H1 (cell line): ENCODE measurements at regions not wholly inside any gene's neighbourhood (a gene's known extent, or its start where the extent isn't known, plus 50 kb on each side); places are given as distances from the start of the nearest gene placed in this dataset.

Source experiments
- CTCF ChIA-PET: fragments of 300-600 bp; sonication (Branson Sonifier 250); formaldehyde crosslinking; loops from one replicate; lab custom pipeline; 2021; ENCODE audit not compliant: partially characterized antibody; lab: Charles Lee
- POLR2A ChIA-PET: fragments of 300-600 bp; sonication (Branson Sonifier 250); formaldehyde crosslinking; loops from one replicate; lab custom pipeline; 2021; ENCODE audit warnings: inconsistent platforms; ENCODE audit not compliant: partially characterized antibody; lab: Charles Lee
- DNase-seq, 2 experiments: peaks; one replicate each; pipeline versions ENCODE4 v3.0.0 to v3.0.0-alpha.2; 2010 to 2022; ENCODE audit warnings: low spot score in 2 of 2, low read depth in 1 of 2, mixed read lengths in 1 of 2
- FAIRE-seq: peaks from 2 replicates; lab custom pipeline; 2011; peaks lifted over from hg19 to GRCh38; lab: Jason Lieb, UNC
- H2AFZ ChIP-seq: 2 replicates; pipeline ENCODE4 v1.8.1; 2012; ENCODE audit warnings: low read length, inconsistent platforms
- H2AK5ac ChIP-seq: 2 replicates; pipeline ENCODE4 v1.6.1; 2013; ENCODE audit warnings: low read depth, low read length
- H2BK120ac ChIP-seq: replicated peaks from 2 replicates; pipeline ENCODE3; 2013; ENCODE audit warnings: low read depth, low read length, inconsistent platforms
- H2BK12ac ChIP-seq: 2 replicates; pipeline ENCODE4 v1.6.1; 2013; ENCODE audit warnings: low read depth, low read length
- H2BK15ac ChIP-seq: 2 replicates; pipeline ENCODE4 v1.6.1; 2013; ENCODE audit warnings: low read length
- H2BK20ac ChIP-seq: 2 replicates; pipeline ENCODE4 v1.6.1; 2013; ENCODE audit warnings: low read length
- H2BK5ac ChIP-seq: 2 replicates; pipeline ENCODE4 v1.6.1; 2013; ENCODE audit warnings: low read depth, low read length
- H3K14ac ChIP-seq: 2 replicates; pipeline ENCODE4 v1.6.1; 2013; ENCODE audit warnings: inconsistent platforms; ENCODE audit not compliant: insufficient read length
- H3K18ac ChIP-seq: 2 replicates; pipeline ENCODE4 v1.6.1; 2013; ENCODE audit warnings: low read length; ENCODE audit errors: extremely low read depth
- H3K23ac ChIP-seq: 2 replicates; pipeline ENCODE4 v1.6.1; 2013; ENCODE audit warnings: inconsistent platforms; ENCODE audit not compliant: insufficient read length
- H3K23me2 ChIP-seq: 2 replicates; pipeline ENCODE4 v1.6.1; 2013; ENCODE audit warnings: low read depth, low read length
- H3K27ac ChIP-seq: 2 replicates; pipeline ENCODE4 v1.6.1; 2011; ENCODE audit warnings: low read depth, low read length, inconsistent platforms
- H3K27me3 ChIP-seq, 4 experiments: replicated peaks in 1 of 4; 1 replicate in 1 of 4; 2 replicates in 3 of 4; pipeline versions ENCODE4 v1.6.1 to v1.8.1; 2011 to 2013; ENCODE audit warnings: low read length in 3 of 4, mild to moderate bottlenecking in 3 of 4, inconsistent platforms in 2 of 4, mixed read lengths in 2 of 4, moderate library complexity in 1 of 4; ENCODE audit not compliant: control insufficient read depth in 3 of 4, insufficient read depth in 3 of 4; ENCODE audit errors: extremely low read depth in 1 of 4
- H3K36me3 ChIP-seq, 4 experiments: 2 replicates each; pipeline versions ENCODE4 v1.6.1 to v1.8.1; 2011 to 2013; ENCODE audit warnings: mild to moderate bottlenecking in 4 of 4, low read length in 3 of 4, moderate library complexity in 2 of 4, control low read depth in 1 of 4, inconsistent platforms in 1 of 4; ENCODE audit not compliant: insufficient read depth in 4 of 4, control insufficient read depth in 2 of 4
- H3K4ac ChIP-seq: replicated peaks from 2 replicates; pipeline ENCODE3; 2013; ENCODE audit warnings: low read length, low read depth, mixed read lengths, inconsistent platforms; ENCODE audit not compliant: insufficient read length
- H3K4me1 ChIP-seq, 4 experiments: replicated peaks in 1 of 4; 1 replicate in 1 of 4; 2 replicates in 3 of 4; pipeline versions ENCODE4 v1.6.1 to v1.8.1; 2011 to 2013; ENCODE audit warnings: low read length in 3 of 4, inconsistent platforms in 2 of 4, mixed read lengths in 1 of 4; ENCODE audit not compliant: insufficient read depth in 4 of 4, control insufficient read depth in 3 of 4
- H3K4me2 ChIP-seq, 2 experiments: 2 replicates each; pipeline versions ENCODE4 v1.6.1 to v1.8.1; 2011 to 2013; ENCODE audit warnings: low read depth in 2 of 2, low read length in 2 of 2, control low read depth in 1 of 2, inconsistent platforms in 1 of 2, mild to moderate bottlenecking in 1 of 2; ENCODE audit not compliant: insufficient read depth in 1 of 2
- H3K4me3 ChIP-seq, 4 experiments: fragments of 200-600, 300-600 bp in 1 of 4; sonication (generic), shearing (Covaris generic), sonication (Bioruptor Twin) in 1 of 4; 2 replicates each; pipeline versions ENCODE4 v1.5.1 to v1.8.1; 2011 to 2016; ENCODE audit warnings: low read length in 4 of 4, low read depth in 3 of 4, control low read depth in 2 of 4, inconsistent platforms in 2 of 4, mild to moderate bottlenecking in 2 of 4, mixed read lengths in 1 of 4, moderate library complexity in 1 of 4; ENCODE audit not compliant: insufficient read depth in 2 of 4; ENCODE audit errors: extremely low read depth in 1 of 4
- H3K56ac ChIP-seq: replicated peaks from 2 replicates; pipeline ENCODE3; 2013; ENCODE audit warnings: low read depth, mild to moderate bottlenecking, mixed read lengths, low read length, inconsistent platforms; ENCODE audit not compliant: insufficient read length
- H3K79me1 ChIP-seq: 2 replicates; pipeline ENCODE4 v1.6.1; 2013; ENCODE audit warnings: low read depth, low read length, control low read depth
- H3K79me2 ChIP-seq, 2 experiments: 2 replicates each; pipeline versions ENCODE4 v1.6.1 to v1.8.1; 2012 to 2013; ENCODE audit warnings: low read length in 2 of 2, mild to moderate bottlenecking in 2 of 2, inconsistent platforms in 1 of 2; ENCODE audit not compliant: insufficient read depth in 2 of 2, control insufficient read depth in 1 of 2
- H3K9ac ChIP-seq, 4 experiments: replicated peaks in 1 of 4; 1 replicate in 1 of 4; 2 replicates in 3 of 4; pipeline versions ENCODE4 v1.6.1 to v1.8.1; 2011 to 2013; ENCODE audit warnings: low read depth in 3 of 4, low read length in 3 of 4, control low read depth in 2 of 4, mild to moderate bottlenecking in 2 of 4, moderate library complexity in 2 of 4, inconsistent platforms in 1 of 4; ENCODE audit errors: extremely low read depth in 1 of 4
- H3K9me3 ChIP-seq, 2 experiments: 2 replicates each; pipeline versions ENCODE4 v1.6.1 to v1.8.1; 2012 to 2013; ENCODE audit warnings: mild to moderate bottlenecking in 2 of 2, moderate library complexity in 2 of 2, control low read depth in 1 of 2, inconsistent platforms in 1 of 2, low read depth in 1 of 2, low read length in 1 of 2, mixed read lengths in 1 of 2; ENCODE audit not compliant: insufficient read depth in 2 of 2
- H4K20me1 ChIP-seq, 2 experiments: replicated peaks in 1 of 2; 2 replicates each; pipeline versions ENCODE3 to v1.8.1; 2011 to 2013; ENCODE audit warnings: inconsistent platforms in 2 of 2, low read length in 2 of 2, mild to moderate bottlenecking in 1 of 2; ENCODE audit not compliant: insufficient read depth in 2 of 2, control insufficient read depth in 1 of 2
- H4K5ac ChIP-seq: 2 replicates; pipeline ENCODE4 v1.6.1; 2013; ENCODE audit warnings: low read length, low read depth, mixed read lengths, inconsistent platforms; ENCODE audit not compliant: insufficient read length
- H4K8ac ChIP-seq: 2 replicates; pipeline ENCODE4 v1.8.0; 2013; ENCODE audit warnings: mild to moderate bottlenecking, moderate library complexity, low read length, inconsistent platforms; ENCODE audit not compliant: insufficient read depth; ENCODE audit errors: extremely low read depth
- H4K91ac ChIP-seq: replicated peaks from 2 replicates; pipeline ENCODE3; 2013; ENCODE audit warnings: low read length, mixed read lengths, inconsistent platforms; ENCODE audit not compliant: insufficient read length
- BACH1 ChIP-seq: IDR thresholded peaks from 2 replicates; pipeline ENCODE4 v1.6.1; 2012; ENCODE audit warnings: low read length, improper control_type of control experiment
- BRCA1 ChIP-seq: IDR thresholded peaks from 2 replicates; pipeline ENCODE4 v1.6.1; 2012; ENCODE audit warnings: low read depth, low read length, improper control_type of control experiment
- CTBP2 ChIP-seq: IDR thresholded peaks from 2 replicates; pipeline ENCODE4 v1.7.0; 2011; ENCODE audit warnings: borderline replicate concordance, mild to moderate bottlenecking, moderate library complexity, mixed read lengths, low read length; ENCODE audit not compliant: insufficient read depth, insufficient read length
- HDAC2 ChIP-seq, 2 experiments: fragments of 300-600 bp in 1 of 2; sonication (generic) in 1 of 2; IDR thresholded peaks; 2 replicates each; pipeline ENCODE4 v1.6.1; 2011 to 2012; ENCODE audit warnings: low read depth in 2 of 2, low read length in 2 of 2, mild to moderate bottlenecking in 2 of 2, moderate library complexity in 2 of 2, borderline replicate concordance in 1 of 2, inconsistent platforms in 1 of 2
- RFX5 ChIP-seq: IDR thresholded peaks from 2 replicates; pipeline ENCODE4 v1.6.1; 2011; ENCODE audit warnings: low read depth, low read length, improper control_type of control experiment, borderline replicate concordance
- RXRA ChIP-seq: IDR thresholded peaks from 2 replicates; pipeline ENCODE4 v1.6.1; 2011; ENCODE audit warnings: low read depth, mild to moderate bottlenecking, low read length, moderate library complexity; ENCODE audit not compliant: insufficient read depth
- SAP30 ChIP-seq: fragments of 300-600 bp; sonication (generic); IDR thresholded peaks from 2 replicates; pipeline ENCODE4 v1.7.1; 2012; ENCODE audit warnings: low read length, moderate library complexity, mild to moderate bottlenecking, inconsistent platforms; ENCODE audit not compliant: insufficient read depth, insufficient replicate concordance
- SRF ChIP-seq: IDR thresholded peaks from 2 replicates; pipeline ENCODE4 v1.6.1; 2011; ENCODE audit warnings: mild to moderate bottlenecking, low read depth, low read length, moderate library complexity
- TAF1 ChIP-seq: IDR thresholded peaks from 2 replicates; pipeline ENCODE4 v1.6.1; 2011; ENCODE audit warnings: mild to moderate bottlenecking, low read depth, low read length
- TBP ChIP-seq: IDR thresholded peaks from 2 replicates; pipeline ENCODE4 v1.6.1; 2011; ENCODE audit warnings: low read depth, low read length, improper control_type of control experiment
- ZNF274 ChIP-seq: IDR thresholded peaks from 2 replicates; pipeline ENCODE4 v1.7.0; 2012; ENCODE audit warnings: low read length, borderline replicate concordance; ENCODE audit errors: extremely low read depth
- WGBS, 2 experiments: shearing (Covaris generic) in 1 of 2; methylation state at CpG; one replicate each; pipeline versions ENCODE4 v1.1.6 to v1.1.7; 2013 to 2015; ENCODE audit warnings: low lambda C conversion rate in 2 of 2, mixed read lengths in 2 of 2, inconsistent platforms in 1 of 2, low coverage in 1 of 2, missing lambda C conversion rate in 1 of 2; ENCODE audit not compliant: insufficient replicate concordance in 2 of 2, insufficient coverage in 1 of 2, insufficient read length in 1 of 2; ENCODE audit errors: extremely low coverage in 1 of 2, missing lambda C conversion rate in 1 of 2; 5-methylcytosine and 5-hydroxymethylcytosine counted together
- TF ChIP-seq, protein P1 (sequence below): IDR thresholded peaks from 2 replicates; pipeline ENCODE4 v1.6.1; 2011; ENCODE audit warnings: low read length, improper control_type of control experiment

DNA sequence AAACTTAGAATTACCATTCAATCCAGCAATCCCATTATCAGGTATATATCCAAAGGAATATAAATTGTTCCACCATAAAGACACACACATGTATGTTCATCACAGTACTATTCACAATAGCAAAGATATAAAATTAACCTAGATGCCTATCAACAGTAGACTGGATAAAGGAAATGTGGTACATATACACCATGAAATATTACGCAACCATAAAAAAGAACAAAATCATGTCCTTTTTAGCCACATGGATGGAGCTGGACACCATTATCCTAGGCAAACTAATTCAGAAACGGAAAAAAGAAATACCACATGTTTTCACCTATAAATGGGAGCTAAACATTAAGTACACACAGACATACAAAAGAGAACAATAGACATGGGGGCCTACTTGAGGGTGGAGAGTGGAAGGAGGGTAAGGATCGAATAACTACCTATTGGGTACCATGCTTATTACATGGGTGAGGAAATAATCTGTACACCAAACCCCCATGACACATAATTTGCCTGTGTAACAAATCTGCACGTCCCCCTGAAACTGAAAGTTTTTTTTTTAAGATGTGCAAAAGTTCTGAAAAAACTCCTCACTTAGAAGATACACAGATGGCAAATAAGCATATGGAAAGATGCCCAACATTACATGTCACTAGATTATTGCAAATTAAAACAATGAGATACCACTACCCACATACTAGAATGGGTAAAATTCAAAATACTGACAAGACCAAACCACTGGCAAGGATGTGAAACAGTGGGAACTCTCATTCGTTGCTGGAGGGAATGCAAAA is 313.0 kb upstream of the CD180 start:
- Histone ChIP-seq H3K9ac (no peak overlapping the region), H3K23ac (no peak overlapping the region), H2AFZ (no peak overlapping the region), H3K23me2 (no peaks in the 10 kb centered on the region), H3K4ac (no peak overlapping the region), H3K4me1 (no peaks in the 10 kb centered on the region), H4K8ac (no peak overlapping the region), H3K4me3 (no peak overlapping the region), H3K27me3 (no peaks in the 10 kb centered on the region), H3K4me2 (no peak overlapping the region), H3K36me3 (no peaks in the 10 kb centered on the region), H2BK5ac (no peak overlapping the region), H4K91ac (no peak overlapping the region), H4K20me1 (no peaks in the 10 kb centered on the region), H2BK12ac (no peak overlapping the region), H2BK120ac (no peak overlapping the region), H4K5ac (no peak overlapping the region), H3K79me1 (no peaks in the 10 kb centered on the region), H3K56ac (no peak overlapping the region), H3K18ac (no peak overlapping the region), H2AK5ac (no peak overlapping the region), H2BK20ac (no peak overlapping the region), H3K14ac (no peak overlapping the region), H3K9me3 (no peaks in the 10 kb centered on the region), H3K79me2 (no peaks in the 10 kb centered on the region), H3K27ac (no peak overlapping the region), H2BK15ac (no peak overlapping the region)
- ChIA-PET POLR2A (no interaction called here), CTCF (no interaction called here)
- 80% methylated on average over 5 of the region's 5 CpGs; no CpG with 5 or more reads in 1 of the 2 experiments for WGBS, 2 experiments
- DNase-seq = no peak
- no peak for FAIRE-seq
- no peak for TF ChIP-seq HDAC2 (IDR thresholded peaks at IDR 0.05; ENCODE audit: borderline replicate concordance in 1 of 2, low read depth in 2 of 2, low read length in 2 of 2)
- no peak for TF ChIP-seq RXRA
- no peak for TF ChIP-seq RFX5
- no peak for TF ChIP-seq ZNF274
- TF ChIP-seq BACH1 = no peak
- TF ChIP-seq BRCA1 = no peak
- no peak for TF ChIP-seq TBP
- no peak for TF ChIP-seq SAP30
- no peak for TF ChIP-seq SRF
- TF ChIP-seq TAF1 = no peak
- no peak for TF ChIP-seq CTBP2
- TF ChIP-seq, protein P1, sequence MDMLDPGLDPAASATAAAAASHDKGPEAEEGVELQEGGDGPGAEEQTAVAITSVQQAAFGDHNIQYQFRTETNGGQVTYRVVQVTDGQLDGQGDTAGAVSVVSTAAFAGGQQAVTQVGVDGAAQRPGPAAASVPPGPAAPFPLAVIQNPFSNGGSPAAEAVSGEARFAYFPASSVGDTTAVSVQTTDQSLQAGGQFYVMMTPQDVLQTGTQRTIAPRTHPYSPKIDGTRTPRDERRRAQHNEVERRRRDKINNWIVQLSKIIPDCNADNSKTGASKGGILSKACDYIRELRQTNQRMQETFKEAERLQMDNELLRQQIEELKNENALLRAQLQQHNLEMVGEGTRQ = no peak
